ENCODE measurements at regions not wholly inside any gene's neighbourhood (a gene's known extent, or its start where the extent isn't known, plus 50 kb on each side); places are given as distances from the start of the nearest gene placed in this dataset.

DNA sequence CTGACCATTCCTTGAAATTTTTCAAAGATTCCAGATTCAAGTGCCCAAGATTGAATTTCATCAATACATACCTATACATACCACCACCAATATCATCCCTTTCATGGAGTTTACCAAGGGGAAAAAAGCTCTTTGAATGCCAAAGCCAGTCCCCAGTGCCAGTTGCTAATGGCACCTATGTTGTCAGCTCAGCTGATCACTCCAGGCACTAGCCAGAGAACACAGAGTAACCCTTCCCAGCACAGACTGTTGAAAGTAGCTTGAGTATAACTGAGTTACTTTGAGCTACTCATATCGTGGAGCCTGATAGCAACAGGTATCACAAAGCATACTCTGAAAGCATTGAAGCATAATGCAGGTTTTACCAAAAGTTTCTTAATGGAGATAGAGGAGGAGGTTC, 133.9 kb upstream of the NFIA start:
- TF ChIP-seq ARNTL (CRISPR knock-in tag; IDR thresholded peaks at IDR 0.05; ENCODE audit: borderline replicate concordance, low read depth) (no peak), ZNF70 (CRISPR knock-in tag; IDR thresholded peaks at IDR 0.05) (no peak), PPARA (CRISPR knock-in tag; IDR thresholded peaks at IDR 0.05; ENCODE audit: borderline replicate concordance) (no peak), RARB (CRISPR knock-in tag; IDR thresholded peaks at IDR 0.05) (no peak), ZNF8 (CRISPR knock-in tag; IDR thresholded peaks at IDR 0.05) (no peak), ZC3H10 (CRISPR knock-in tag; IDR thresholded peaks at IDR 0.05) (no peak), ZNF565 (CRISPR knock-in tag; conservative IDR thresholded peaks at IDR 0.05; ENCODE audit: low read depth) (no peak), GLIS3 (CRISPR knock-in tag; IDR thresholded peaks at IDR 0.05) (no peak), BACH2 (CRISPR knock-in tag; IDR thresholded peaks at IDR 0.05; ENCODE audit: borderline replicate concordance) (no peak), TCF4 (CRISPR knock-in tag; IDR thresholded peaks at IDR 0.05; ENCODE audit: borderline replicate concordance) (no peak)
- TF ChIP-seq, protein P1, sequence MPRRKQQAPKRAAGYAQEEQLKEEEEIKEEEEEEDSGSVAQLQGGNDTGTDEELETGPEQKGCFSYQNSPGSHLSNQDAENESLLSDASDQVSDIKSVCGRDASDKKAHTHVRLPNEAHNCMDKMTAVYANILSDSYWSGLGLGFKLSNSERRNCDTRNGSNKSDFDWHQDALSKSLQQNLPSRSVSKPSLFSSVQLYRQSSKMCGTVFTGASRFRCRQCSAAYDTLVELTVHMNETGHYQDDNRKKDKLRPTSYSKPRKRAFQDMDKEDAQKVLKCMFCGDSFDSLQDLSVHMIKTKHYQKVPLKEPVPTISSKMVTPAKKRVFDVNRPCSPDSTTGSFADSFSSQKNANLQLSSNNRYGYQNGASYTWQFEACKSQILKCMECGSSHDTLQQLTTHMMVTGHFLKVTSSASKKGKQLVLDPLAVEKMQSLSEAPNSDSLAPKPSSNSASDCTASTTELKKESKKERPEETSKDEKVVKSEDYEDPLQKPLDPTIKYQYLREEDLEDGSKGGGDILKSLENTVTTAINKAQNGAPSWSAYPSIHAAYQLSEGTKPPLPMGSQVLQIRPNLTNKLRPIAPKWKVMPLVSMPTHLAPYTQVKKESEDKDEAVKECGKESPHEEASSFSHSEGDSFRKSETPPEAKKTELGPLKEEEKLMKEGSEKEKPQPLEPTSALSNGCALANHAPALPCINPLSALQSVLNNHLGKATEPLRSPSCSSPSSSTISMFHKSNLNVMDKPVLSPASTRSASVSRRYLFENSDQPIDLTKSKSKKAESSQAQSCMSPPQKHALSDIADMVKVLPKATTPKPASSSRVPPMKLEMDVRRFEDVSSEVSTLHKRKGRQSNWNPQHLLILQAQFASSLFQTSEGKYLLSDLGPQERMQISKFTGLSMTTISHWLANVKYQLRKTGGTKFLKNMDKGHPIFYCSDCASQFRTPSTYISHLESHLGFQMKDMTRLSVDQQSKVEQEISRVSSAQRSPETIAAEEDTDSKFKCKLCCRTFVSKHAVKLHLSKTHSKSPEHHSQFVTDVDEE (CRISPR knock-in tag; IDR thresholded peaks at IDR 0.05), result no peak
